Epithelial cell of prostate (primary cell): ENCODE measurements at regions not wholly inside any gene's neighbourhood (a gene's known extent, or its start where the extent isn't known, plus 50 kb on each side); places are given as distances from the start of the nearest gene placed in this dataset.

ENCODE experiments used
- DNase-seq: peaks from one replicate; pipeline ENCODE4 v3.0.0-alpha.2; 2011; ENCODE audit warnings: low read depth, low spot score
- H3K27ac ChIP-seq: fragments of 450-650 bp; 2 replicates; pipeline ENCODE4 v1.5.1; 2017; ENCODE audit warnings: mild to moderate bottlenecking

DNA sequence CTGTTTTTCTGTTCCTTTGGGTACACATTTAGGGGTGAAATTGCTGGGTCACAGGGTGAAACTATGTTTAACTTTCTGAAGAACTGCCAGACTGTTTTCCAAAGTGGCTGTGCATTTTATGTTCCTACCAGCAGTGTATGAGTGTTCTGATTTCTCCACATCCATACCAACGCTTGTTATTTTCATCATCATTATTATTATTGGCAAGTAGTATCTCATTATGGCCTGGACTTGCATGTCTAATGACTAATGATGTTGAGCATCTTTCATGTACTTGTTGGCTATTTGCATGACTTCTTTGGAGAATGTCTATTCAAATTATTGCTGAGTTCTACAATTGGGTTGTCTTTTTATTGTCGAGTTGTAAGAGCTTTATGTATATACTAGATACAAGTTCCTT lies 321.8 kb upstream of the HTR2A start:
- no peak for DNase-seq
- H3K27ac ChIP-seq: no peak overlapping the region

DNA sequence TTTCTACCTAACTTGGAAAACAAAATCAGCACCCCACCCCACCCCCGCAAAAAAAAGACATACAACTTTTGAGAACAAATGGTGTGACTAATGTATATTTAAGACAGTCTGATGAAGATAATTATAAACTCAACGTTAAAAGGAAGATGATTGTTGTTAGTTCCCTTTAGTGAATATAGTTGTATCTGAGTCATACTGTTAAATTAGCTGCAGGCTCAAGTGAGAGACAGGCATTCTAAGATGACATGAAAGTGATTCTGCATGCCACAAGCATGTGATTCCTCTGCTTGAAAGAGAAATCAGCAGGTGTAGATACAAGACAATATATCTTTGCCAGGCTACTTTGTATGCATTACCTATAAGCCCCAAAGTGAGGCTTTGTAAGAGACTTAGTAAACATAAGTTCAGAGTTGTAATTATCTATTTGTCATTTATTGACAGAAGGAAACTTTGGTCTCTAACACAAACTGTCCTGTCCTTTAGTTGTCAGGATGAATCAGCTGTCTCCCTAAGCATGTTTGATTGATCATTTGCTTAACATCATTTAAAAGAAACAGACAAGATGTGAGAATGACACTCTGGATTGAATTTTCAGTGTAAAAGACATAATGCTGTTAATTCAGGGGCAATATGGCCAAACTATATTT lies 319.4 kb upstream of the HTR2A start:
- peak; percentile 26 for DNase-seq
- peak overlapping the region; percentile 33 for H3K27ac ChIP-seq

DNA sequence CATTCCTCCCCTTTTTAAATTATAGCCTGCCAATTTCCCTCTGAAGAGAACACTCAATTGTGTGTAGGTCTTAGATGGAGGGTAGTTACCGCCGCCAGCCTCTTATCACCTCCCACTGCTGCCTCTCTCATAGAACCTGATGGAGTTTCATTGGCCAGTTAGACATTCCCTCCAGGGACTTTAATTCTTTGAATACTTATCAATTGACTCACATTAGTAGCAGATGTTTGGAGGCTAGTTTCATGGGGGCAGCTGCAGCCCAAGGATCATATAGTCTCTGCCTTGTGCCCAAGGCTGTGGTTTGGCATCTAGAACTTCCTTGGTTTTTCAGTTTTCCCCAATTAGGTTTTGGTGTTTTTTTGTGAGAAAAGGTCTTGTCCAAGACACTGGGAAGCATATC lies 318.9 kb upstream of the HTR2A start:
- DNase-seq: no peak
- H3K27ac ChIP-seq: peak overlapping the region; percentile 33

DNA sequence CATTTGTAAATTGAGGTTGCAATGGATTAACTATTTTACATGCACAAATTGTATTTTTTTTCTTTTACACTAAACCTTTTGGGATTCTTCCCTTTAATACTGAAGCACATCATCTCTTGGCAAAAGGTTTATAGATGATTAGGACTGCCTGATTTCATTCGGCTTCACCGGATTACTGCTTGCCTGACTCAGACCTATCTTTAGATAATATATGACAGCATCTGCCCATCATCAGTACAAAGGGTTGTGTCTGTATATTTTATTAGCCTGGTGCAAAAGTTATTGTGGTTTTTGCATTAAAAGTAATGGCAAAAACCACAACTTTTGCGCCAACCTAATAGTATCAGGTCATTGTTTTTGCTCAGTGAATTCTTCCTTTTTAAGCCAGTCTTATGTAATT lies 316.2 kb upstream of the HTR2A start:
- H3K27ac ChIP-seq: no peak overlapping the region
- no peak for DNase-seq

GRCh38 chr13:47211106-47211505 lies 314.3 kb upstream of the HTR2A start:
- no peak overlapping the region for H3K27ac ChIP-seq
- no peak for DNase-seq

- no peak overlapping the region for H3K27ac ChIP-seq
- no peak for DNase-seq
Measured at GRCh38 chr13:47206111-47206510, 309.3 kb upstream of the HTR2A start.

DNA sequence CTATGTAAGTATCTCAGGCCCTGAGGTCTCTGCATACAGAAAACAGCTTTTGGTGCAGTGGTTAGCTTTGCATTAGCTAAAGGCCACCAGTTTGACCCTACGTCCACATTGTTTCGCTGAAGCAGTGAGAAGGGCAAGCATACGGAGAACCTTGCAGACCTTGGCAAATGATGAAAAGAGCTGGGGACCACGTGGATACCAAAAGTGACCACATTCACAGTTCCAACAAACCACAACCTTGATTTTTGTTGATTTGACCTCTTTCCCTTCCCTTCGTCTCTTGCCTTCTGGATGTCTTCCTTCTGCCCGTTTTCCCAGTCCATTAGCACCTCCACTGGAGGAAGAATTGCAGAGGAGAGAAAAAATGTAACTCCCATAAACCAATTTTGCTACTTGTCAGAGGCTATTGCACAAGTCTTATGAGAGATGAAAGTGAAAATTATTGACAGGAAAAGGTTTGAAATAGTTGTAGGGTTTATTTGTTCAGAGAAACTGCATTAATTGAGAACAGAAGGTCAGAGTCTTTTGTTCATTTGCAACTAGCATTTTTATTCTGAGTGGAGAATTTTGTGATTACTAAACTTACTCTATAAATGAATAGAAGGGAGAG lies 293.9 kb upstream of the HTR2A start:
- no peak overlapping the region for H3K27ac ChIP-seq
- DNase-seq: no peak

GRCh38 chr13:47188802-47189201 lies 291.9 kb upstream of the HTR2A start:
- no peak overlapping the region for H3K27ac ChIP-seq

GRCh38 chr13:47186471-47186870 lies 289.6 kb upstream of the HTR2A start:
- DNase-seq: no peak
- no peak overlapping the region for H3K27ac ChIP-seq

More at GRCh38 chr13:47188802-47189201, 291.9 kb upstream of the HTR2A start:
- DNase-seq: no peak

GRCh38 chr13:47184321-47184720 lies 287.5 kb upstream of the HTR2A start:
- H3K27ac ChIP-seq: no peak overlapping the region
- no peak for DNase-seq

GRCh38 chr13:47179321-47179720 lies 282.5 kb upstream of the HTR2A start:
- H3K27ac ChIP-seq: no peak overlapping the region

GRCh38 chr13:47178090-47178950 lies 281.5 kb upstream of the HTR2A start:
- H3K27ac ChIP-seq: no peak overlapping the region
- no peak for DNase-seq

More at GRCh38 chr13:47179321-47179720, 282.5 kb upstream of the HTR2A start:
- DNase-seq: no peak

DNA sequence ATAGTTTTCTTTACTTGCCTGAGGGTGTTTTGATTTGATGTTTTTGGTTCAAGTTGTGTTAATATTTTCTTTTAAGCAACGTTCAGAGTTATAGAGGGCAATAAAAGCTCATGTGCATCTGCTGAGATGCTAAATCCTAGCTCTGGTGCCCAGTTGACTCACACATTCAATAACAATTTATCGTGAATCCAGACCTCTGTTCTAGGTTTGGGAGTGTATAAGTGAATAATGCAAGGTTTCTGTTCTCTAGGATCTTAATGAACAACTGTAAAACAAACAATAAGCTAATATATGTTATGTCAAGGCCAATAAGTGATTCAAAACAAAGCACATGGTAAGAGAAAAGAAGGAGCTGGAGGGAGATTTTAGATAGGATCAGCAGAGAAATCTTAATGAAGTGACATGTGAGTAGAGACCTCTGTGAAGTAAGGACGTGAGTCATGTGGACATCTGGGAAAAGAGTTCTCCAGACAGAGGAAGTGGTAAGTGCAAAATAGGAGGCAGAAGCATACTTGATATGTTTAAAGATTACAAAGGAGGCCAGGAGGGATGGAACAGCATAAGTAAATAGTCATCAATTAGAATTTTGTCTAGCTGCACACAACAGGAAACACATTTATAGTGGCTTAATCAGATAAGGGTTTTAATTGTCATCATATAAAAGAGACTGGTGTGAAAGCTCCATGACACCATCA lies 278.5 kb upstream of the HTR2A start:
- DNase-seq: no peak
- no peak overlapping the region for H3K27ac ChIP-seq

DNA sequence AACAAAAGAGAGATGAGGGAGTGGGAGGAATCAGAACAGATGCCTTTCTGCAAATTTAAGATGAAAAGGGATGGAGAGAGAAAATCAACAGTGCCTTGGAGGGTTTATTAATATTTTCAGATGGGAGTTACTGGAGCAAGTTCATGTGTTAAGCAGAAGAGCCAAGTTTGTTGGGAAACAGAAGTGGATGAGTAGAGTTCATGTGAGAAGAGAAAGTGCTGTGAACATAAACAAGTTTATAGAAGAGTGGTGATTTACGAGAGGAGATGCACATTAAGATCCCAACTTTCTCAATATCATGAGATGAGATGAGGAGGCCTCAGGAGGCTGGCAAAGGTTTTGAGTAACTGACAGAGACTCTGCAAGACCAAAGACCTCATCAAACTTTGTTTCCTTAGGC lies 274.1 kb upstream of the HTR2A start:
- DNase-seq: no peak
- H3K27ac ChIP-seq: no peak overlapping the region

DNA sequence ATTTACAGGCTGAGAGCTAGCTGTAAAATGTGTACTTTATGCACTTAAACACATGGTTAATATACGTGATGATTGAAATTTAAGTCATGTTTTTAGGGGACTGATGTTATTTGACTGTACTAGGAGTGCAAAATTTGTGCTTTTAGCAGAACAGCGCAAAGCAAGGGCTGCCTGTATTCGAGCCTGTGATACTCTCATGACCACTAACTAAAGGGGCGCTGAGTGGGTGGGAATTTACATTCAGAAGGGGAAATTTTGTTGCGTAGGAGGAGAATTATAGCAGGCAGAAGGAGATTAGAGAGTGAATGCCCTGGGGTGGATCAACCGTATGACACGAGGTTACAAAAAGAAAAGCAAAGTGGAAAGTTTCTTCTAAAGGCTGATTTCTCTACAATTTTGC lies 271.8 kb upstream of the HTR2A start:
- DNase-seq: no peak
- H3K27ac ChIP-seq: no peak overlapping the region

DNA sequence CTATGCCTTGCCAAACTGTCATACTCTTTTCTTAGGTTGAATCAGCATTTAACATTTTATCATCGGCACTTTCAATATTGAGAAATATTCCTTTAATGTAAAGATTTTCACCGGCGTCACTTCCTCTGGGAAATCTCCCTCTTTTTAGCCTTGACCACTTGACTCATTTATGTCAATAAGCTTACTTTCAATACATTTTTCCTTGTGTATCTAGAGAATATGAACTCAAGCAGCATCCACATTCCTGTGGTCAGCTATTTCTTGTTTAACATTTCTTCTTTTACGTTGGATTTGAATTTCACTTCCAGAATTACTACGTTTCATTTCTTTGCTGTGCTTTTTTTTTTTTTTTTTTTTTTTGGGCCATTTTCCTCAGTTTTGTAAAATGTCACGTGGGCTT lies 271.2 kb upstream of the HTR2A start:
- DNase-seq: no peak
- no peak overlapping the region for H3K27ac ChIP-seq

DNA sequence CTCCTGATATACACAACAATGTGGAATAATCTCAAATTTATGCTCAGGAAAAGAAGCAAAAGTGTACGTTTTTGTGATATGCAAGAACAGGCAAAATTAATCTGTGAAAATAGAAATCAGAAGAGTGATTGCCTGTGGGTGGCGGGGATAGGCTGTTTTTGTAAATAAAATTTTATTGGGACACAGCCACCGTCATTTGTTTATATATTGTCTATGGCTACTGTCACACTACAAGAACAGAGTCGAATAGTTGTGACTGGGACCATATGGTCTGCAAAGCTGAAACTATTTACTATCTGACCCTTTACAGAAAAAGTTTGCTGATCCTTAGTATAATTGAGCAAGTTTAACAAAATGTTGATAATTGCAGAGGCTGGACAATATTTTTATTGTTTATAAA lies 269.5 kb upstream of the HTR2A start:
- no peak for DNase-seq
- no peak overlapping the region for H3K27ac ChIP-seq

DNA sequence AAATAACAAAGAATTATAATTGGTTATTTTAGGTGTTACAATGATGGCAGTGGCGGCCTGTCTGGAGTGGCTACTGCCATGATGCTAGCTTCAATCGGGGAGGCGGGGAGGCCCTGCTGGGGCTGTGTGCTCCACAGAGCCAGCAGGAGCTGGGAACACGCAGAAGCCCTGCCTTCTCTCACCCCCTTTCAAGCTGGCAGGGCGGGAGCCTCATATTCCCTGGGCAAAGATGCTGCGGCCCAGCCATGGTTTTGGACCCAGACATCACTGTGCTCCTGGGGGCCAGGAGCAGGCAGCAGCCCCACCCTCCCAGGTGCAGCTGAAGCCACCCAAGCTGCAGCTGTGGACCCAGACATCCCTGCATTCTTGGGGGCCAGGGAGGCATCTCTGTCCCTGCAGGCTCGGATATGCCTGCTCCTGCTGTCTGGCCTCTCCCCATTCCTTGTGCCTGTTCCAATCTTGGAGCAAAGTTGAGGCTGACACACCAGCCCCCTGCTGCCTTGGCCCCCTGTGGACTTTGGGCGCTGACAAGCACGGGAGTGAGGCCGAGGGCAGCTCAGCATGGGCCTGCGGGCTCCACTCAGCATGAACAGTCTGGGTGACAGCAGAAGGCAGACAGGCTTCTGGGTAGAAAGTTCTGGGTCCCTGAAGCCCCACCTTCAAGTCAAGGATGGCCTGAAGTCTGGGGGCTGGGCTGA lies 263.1 kb upstream of the HTR2A start:
- H3K27ac ChIP-seq: no peak overlapping the region
- no peak for DNase-seq

DNA sequence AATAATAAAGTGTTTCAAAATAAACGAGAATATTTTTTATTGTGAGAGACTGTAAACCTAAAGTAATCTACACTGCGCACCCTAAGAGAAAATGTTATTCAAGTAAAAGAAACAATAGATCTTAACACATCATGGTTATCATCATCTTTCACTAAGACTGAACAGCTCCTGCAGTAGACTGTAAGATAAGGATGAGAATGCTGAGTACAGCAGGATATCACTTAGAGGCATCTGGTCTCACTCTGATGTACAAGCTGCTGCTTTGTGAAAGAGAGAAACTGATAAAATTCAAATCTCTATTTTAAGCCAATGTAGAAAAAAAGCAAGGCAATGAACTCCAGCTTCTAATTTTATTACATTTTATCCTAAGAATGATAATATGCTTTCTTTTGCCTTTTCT lies 261.7 kb upstream of the HTR2A start:
- H3K27ac ChIP-seq: no peak overlapping the region
- DNase-seq: no peak

DNA sequence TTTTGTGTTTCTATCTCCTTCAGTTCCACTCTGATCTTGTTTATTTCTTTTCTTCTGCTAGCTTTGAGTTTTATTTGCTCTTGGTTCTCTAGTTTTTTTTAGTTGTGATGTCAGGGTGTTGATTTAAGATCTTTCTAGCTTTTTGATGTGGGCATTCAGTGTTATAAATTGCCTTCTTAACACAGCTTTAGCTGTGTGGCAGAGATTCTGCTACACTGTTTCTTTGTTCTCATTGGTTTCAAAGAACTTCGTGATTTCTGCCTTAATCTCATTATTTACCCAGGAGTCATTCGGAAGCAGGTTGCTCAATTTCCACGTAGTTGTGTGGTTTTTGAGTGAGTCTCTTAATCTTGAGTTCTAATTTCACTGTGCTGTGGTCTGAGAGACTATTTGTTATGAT lies 251.7 kb upstream of the HTR2A start:
- no peak overlapping the region for H3K27ac ChIP-seq
- no peak for DNase-seq
